Activated CD4-positive, alpha-beta T cell treated with anti-CD3 and anti-CD28 coated beads, Interleukin-2, amount 10 ng/mL, durations not matched to agents 7 days and 5 days (primary cell): ENCODE measurements at regions not wholly inside any gene's neighbourhood (a gene's known extent, or its start where the extent isn't known, plus 50 kb on each side); places are given as distances from the start of the nearest gene placed in this dataset.

Experiments
- CTCF ChIA-PET: fragments of 350-600 bp; sonication (Branson Sonifier 250); formaldehyde crosslinking; loops from one replicate; lab custom pipeline; 2021; ENCODE audit warnings: antibody characterized with exemption; lab: Charles Lee
- POLR2A ChIA-PET: fragments of 350-600 bp; sonication (Branson Sonifier 250); formaldehyde crosslinking; loops from one replicate; lab custom pipeline; 2021; ENCODE audit warnings: antibody characterized with exemption; lab: Charles Lee
- DNase-seq: peaks from one replicate; pipeline ENCODE4 v3.0.0-alpha.2; 2020
- H3K27ac Mint-ChIP-seq: one replicate; pipeline ENCODE4 v1.8.0; 2021; ENCODE audit warnings: mild to moderate bottlenecking, moderate library complexity, mixed read lengths
- H3K27me3 Mint-ChIP-seq: one replicate; pipeline ENCODE4 v1.8.0; 2021; ENCODE audit warnings: mixed read lengths
- H3K36me3 Mint-ChIP-seq: one replicate; pipeline ENCODE4 v1.8.0; 2021; ENCODE audit warnings: low read depth, mixed read lengths
- H3K4me1 Mint-ChIP-seq: one replicate; pipeline ENCODE4 v1.8.0; 2021; ENCODE audit warnings: mixed read lengths
- H3K4me3 Mint-ChIP-seq: one replicate; pipeline ENCODE4 v1.8.0; 2021; ENCODE audit warnings: mild to moderate bottlenecking, moderate library complexity, mixed read lengths
- H3K9me3 Mint-ChIP-seq: one replicate; pipeline ENCODE4 v1.8.0; 2021; ENCODE audit warnings: mixed read lengths

- CTCF ChIA-PET, result no interaction called here
- POLR2A ChIA-PET, result no interaction called here
These were observed 611.0 kb downstream of the FSCB start for GRCh38 chr14:43896044-43896443.

GRCh38 chr14:43894534-43894933 lies 612.5 kb downstream of the FSCB start:
- POLR2A ChIA-PET, result no interaction called here
- CTCF ChIA-PET, result no interaction called here
- no peaks in the 10 kb centered on the region for H3K27me3 Mint-ChIP-seq
- H3K4me1 Mint-ChIP-seq, result no peaks in the 10 kb centered on the region
- no peaks in the 10 kb centered on the region for H3K9me3 Mint-ChIP-seq
- no peak overlapping the region for H3K4me3 Mint-ChIP-seq
- DNase-seq, result no peak
- H3K36me3 Mint-ChIP-seq, result no peaks in the 10 kb centered on the region
- no peak overlapping the region for H3K27ac Mint-ChIP-seq

More at GRCh38 chr14:43896044-43896443, 611.0 kb downstream of the FSCB start:
- no peaks in the 10 kb centered on the region for H3K36me3 Mint-ChIP-seq
- H3K4me1 Mint-ChIP-seq, result no peaks in the 10 kb centered on the region
- H3K4me3 Mint-ChIP-seq, result no peak overlapping the region
- no peaks in the 10 kb centered on the region for H3K27me3 Mint-ChIP-seq
- H3K27ac Mint-ChIP-seq, result no peak overlapping the region
- no peaks in the 10 kb centered on the region for H3K9me3 Mint-ChIP-seq
- DNase-seq, result no peak

- Mint-ChIP-seq H3K4me3 (no peak overlapping the region), H3K27me3 (no peaks in the 10 kb centered on the region), H3K9me3 (no peaks in the 10 kb centered on the region), H3K4me1 (no peaks in the 10 kb centered on the region), H3K36me3 (no peaks in the 10 kb centered on the region), H3K27ac (no peak overlapping the region)
- POLR2A ChIA-PET, result no interaction called here
- DNase-seq, result no peak
- CTCF ChIA-PET, result no interaction called here
These were observed 619.6 kb downstream of the FSCB start for GRCh38 chr14:43887523-43887922.

DNA sequence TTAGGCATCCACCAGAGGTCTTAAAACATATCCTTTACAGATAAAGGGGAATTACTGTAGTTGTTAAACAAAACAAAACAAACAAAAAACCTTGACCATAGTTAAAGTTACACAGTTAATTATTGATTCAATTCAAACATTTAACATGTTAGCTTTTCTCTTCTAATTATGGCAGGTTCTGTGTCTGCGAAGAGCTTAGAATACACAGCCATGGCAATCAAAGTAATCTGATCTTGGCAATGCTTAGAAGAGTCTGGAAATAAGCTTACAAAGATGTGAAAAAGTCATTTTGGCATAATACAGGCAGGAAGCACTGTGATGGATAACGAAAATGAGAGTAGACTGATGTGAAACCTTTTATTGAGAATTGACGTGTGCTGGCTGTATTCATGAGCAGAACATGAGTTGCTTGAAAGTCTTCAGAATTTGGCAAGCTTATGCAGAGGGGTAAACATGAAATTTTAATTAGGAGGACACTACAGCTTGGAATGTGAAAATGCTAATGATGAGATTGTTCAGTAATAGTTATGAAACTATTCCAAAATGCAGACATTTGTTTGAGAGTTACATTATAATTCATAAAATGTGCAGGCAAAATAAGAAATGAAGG lies 629.6 kb downstream of the FSCB start:
- ChIA-PET CTCF (no interaction called here), POLR2A (no interaction called here)

GRCh38 chr14:43872752-43873655 lies 634.1 kb downstream of the FSCB start:
- POLR2A ChIA-PET, result no interaction called here
- H3K4me3 Mint-ChIP-seq, result no peak overlapping the region

More for the DNA sequence above, 629.6 kb downstream of the FSCB start:
- Mint-ChIP-seq H3K27me3 (no peaks in the 10 kb centered on the region), H3K9me3 (peaks cover 7% of the 10 kb centered on the region), H3K4me3 (no peak overlapping the region), H3K4me1 (no peaks in the 10 kb centered on the region), H3K36me3 (no peaks in the 10 kb centered on the region), H3K27ac (no peak overlapping the region)
- DNase-seq, result no peak

GRCh38 chr14:43872222-43872621 lies 634.9 kb downstream of the FSCB start:
- no peaks in the 10 kb centered on the region for H3K27me3 Mint-ChIP-seq
- no peak overlapping the region for H3K4me3 Mint-ChIP-seq
- no peaks in the 10 kb centered on the region for H3K4me1 Mint-ChIP-seq
- no peaks in the 10 kb centered on the region for H3K36me3 Mint-ChIP-seq
- POLR2A ChIA-PET, result no interaction called here
- no peak for DNase-seq
- H3K9me3 Mint-ChIP-seq, result peaks cover 7% of the 10 kb centered on the region
- H3K27ac Mint-ChIP-seq, result no peak overlapping the region
- CTCF ChIA-PET, result no interaction called here

More at GRCh38 chr14:43872752-43873655, 634.1 kb downstream of the FSCB start:
- Mint-ChIP-seq H3K4me1 (no peaks in the 10 kb centered on the region), H3K9me3 (peaks cover 7% of the 10 kb centered on the region), H3K27me3 (no peaks in the 10 kb centered on the region), H3K36me3 (no peaks in the 10 kb centered on the region), H3K27ac (no peak overlapping the region)
- CTCF ChIA-PET, result no interaction called here
- DNase-seq, result no peak

DNA sequence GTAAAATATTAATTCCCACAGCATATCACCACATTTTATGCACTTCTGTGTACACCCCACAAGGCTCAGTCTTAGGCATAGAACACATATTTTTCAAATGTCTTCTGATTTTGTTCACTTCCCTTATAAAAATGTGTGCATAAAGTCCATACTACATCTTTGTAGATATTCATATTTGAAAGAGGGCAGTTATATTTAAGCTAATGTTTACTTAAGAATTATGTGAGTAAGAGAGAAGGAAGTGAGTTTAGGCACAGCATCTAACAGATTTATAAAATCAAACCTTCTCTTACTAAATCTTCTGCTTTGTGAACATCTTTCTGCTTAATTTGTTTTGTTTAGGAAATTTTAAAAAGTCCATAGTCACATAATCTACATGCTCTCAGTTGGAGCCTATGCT lies 648.1 kb downstream of the FSCB start:
- Mint-ChIP-seq H3K9me3 (peaks cover 1% of the 10 kb centered on the region), H3K27ac (no peak overlapping the region), H3K4me3 (no peak overlapping the region), H3K36me3 (no peaks in the 10 kb centered on the region), H3K27me3 (no peaks in the 10 kb centered on the region), H3K4me1 (no peaks in the 10 kb centered on the region)
- DNase-seq, result no peak
- ChIA-PET POLR2A (no interaction called here), CTCF (no interaction called here)

DNA sequence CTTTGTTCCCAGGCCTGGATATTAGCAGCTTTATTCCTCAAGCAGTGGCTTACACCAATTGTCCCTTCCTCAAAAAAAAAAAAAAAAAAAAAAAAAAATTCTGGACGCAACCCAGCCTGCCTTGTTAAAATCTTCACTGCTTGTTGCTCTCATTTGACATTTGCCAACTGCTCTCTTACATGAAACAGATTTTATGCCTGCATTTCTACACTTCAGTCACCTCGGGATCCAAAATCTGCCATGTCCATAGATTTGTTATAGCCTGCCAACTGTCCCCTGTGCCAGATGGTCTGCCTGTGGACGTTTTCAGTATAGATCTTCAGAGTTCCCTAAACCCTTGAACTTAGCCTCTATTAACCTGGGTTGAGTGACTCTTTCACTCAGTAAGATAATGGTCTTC lies 651.5 kb downstream of the FSCB start:
- H3K36me3 Mint-ChIP-seq, result no peaks in the 10 kb centered on the region
- H3K4me3 Mint-ChIP-seq, result no peak overlapping the region
- H3K4me1 Mint-ChIP-seq, result no peaks in the 10 kb centered on the region
- H3K9me3 Mint-ChIP-seq, result peaks cover 6% of the 10 kb centered on the region
- CTCF ChIA-PET, result no interaction called here
- no peak for DNase-seq
- H3K27ac Mint-ChIP-seq, result no peak overlapping the region
- no peaks in the 10 kb centered on the region for H3K27me3 Mint-ChIP-seq
- POLR2A ChIA-PET, result no interaction called here

DNA sequence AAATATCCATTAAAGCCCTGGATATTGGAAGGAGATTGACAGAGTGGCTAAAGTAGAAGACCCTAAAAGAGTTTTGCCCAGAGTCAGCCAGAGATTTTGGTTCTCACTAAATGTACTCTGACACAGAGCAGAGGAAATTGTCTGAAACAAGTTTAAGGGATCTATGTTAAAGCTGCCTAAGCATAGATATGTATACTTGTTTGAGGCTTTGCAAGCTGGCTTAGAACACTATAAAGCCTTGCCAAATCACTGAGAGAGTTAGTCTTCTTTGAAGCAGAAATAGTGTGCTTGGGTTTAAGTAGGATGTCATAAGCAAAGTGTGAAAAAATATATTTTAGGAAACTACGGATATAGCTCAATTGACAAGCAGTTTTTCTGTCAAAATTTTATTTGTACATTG lies 653.5 kb downstream of the FSCB start:
- ChIA-PET POLR2A (no interaction called here), CTCF (no interaction called here)
- Mint-ChIP-seq H3K27me3 (no peaks in the 10 kb centered on the region), H3K9me3 (peaks cover 6% of the 10 kb centered on the region), H3K4me3 (no peak overlapping the region), H3K27ac (no peak overlapping the region), H3K36me3 (no peaks in the 10 kb centered on the region), H3K4me1 (no peaks in the 10 kb centered on the region)
- DNase-seq, result no peak

DNA sequence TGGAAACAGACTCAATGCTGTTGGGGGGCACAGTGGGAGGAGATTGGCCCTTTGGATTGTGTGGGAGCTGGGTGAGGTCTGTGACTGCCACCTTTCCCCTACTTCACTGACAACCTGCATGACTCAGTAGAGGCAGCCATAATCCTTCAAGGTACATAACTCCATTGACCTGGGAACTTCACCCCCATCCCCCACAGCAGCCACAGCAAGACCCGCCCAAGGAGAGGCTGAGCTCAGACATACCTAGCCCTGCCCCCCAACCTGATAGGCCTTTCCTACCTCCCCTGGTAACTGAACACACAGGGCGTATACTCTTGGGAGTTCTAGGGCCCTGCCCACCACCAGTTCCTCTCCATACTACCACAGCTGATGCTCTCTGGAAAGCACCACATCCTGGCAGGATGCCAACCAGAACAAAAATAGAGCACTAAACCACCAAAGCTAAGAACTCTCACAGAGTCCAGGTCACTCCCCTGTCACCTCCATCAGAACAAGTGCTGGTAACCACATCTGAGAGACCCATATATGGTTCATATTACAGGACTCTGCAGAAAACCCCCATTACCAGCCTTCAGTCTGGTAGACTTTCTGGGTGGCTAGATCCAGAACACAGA lies 703.9 kb downstream of the FSCB start:
- no peaks in the 10 kb centered on the region for H3K36me3 Mint-ChIP-seq
- CTCF ChIA-PET, result no interaction called here
- H3K27ac Mint-ChIP-seq, result no peak overlapping the region
- peaks cover 24% of the 10 kb centered on the region for H3K9me3 Mint-ChIP-seq
- no peaks in the 10 kb centered on the region for H3K4me1 Mint-ChIP-seq
- no peak overlapping the region for H3K4me3 Mint-ChIP-seq
- no peaks in the 10 kb centered on the region for H3K27me3 Mint-ChIP-seq
- DNase-seq, result no peak
- POLR2A ChIA-PET, result interaction anchor here (0.8 kb wide), 1 partner anchor 40 kb away, joined by 4 read pairs; no protein-coding TSS in a partner anchor

DNA sequence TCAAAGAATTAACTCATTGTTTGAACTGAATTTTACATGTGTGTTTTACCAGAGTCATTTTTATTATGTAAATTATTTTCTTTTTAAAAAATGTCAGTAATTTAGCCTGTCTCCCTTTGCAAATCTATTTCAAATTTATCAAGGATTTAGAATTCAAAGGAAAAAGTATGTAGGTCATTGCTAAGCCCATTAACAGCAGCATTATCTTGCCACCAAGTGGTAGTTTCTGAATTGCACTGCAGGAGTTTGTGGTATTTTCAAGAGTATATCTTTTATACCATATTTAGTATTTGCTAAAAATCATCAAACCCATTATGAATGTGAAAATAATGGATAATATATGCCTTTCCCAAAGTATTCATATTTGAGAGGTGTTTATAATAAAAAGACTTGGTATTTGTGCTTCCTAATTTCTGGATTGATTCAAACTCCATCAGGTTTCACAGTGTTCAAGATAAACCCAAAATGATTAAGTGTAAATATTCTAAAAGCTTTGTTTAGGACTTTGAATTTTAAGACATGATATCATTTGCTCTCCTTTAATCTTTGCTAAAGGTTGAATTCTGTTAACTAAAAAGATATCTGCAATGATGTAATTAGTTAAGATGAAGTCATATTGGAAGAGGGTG lies 711.4 kb downstream of the FSCB start:
- Mint-ChIP-seq H3K4me1 (no peaks in the 10 kb centered on the region), H3K9me3 (no peaks in the 10 kb centered on the region), H3K27ac (no peak overlapping the region), H3K4me3 (no peak overlapping the region), H3K27me3 (no peaks in the 10 kb centered on the region), H3K36me3 (no peaks in the 10 kb centered on the region)
- CTCF ChIA-PET, result no interaction called here
- DNase-seq, result no peak
- POLR2A ChIA-PET, result no interaction called here

DNA sequence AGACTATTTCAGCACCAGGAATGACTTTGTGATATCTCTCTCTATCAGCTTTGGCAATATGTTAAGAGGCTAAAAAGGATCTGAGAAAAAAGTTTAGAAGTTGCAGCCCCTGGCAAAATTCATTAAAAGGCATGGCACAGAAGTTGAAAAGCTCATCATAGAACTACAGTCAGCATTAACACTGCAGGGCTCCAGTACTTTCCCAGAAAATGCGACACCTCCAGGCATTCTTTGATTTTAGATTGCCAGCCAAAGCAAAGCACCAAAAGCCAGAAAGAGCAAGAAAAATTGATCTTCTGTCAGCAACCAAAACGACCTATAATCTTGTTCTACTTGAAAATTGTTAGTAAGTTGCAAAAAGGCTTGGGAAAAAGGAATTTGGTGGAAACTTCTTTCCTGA lies 713.5 kb downstream of the FSCB start:
- Mint-ChIP-seq H3K4me3 (no peak overlapping the region), H3K36me3 (no peaks in the 10 kb centered on the region), H3K27me3 (no peaks in the 10 kb centered on the region), H3K4me1 (no peaks in the 10 kb centered on the region), H3K27ac (no peak overlapping the region), H3K9me3 (no peaks in the 10 kb centered on the region)
- ChIA-PET CTCF (no interaction called here), POLR2A (no interaction called here)
- no peak for DNase-seq

DNA sequence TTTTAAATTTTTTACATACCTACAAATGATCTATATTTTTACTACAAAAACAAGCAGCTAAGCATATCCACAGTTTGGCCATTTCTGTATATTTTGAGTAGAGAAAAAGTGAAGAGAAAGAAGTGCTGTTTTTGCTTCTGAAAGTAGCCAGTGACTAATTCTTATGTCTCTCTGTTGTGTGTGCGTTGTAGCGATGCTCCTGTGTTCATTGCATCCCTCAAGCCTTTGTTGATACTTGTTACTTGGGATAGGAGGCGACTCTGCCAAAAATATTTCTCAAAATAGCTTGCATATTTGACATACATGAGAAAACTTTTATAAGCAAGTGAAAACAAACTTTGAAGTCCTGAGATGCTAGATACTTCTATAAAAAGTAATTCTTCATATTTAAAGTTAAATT lies 714.1 kb downstream of the FSCB start:
- H3K9me3 Mint-ChIP-seq, result no peaks in the 10 kb centered on the region
- no peak for DNase-seq
- H3K4me3 Mint-ChIP-seq, result no peak overlapping the region
- ChIA-PET CTCF (no interaction called here), POLR2A (no interaction called here)
- H3K4me1 Mint-ChIP-seq, result no peaks in the 10 kb centered on the region
- no peaks in the 10 kb centered on the region for H3K36me3 Mint-ChIP-seq
- no peak overlapping the region for H3K27ac Mint-ChIP-seq
- no peaks in the 10 kb centered on the region for H3K27me3 Mint-ChIP-seq
